Vagina (tissue), 2 donors: ENCODE measurements at regions not wholly inside any gene's neighbourhood (a gene's known extent, or its start where the extent isn't known, plus 50 kb on each side); places are given as distances from the start of the nearest gene placed in this dataset.

ENCODE experiments used
- CTCF ChIP-seq, 3 experiments: fragments of 450-650 bp in 2 of 3; fragments of 200-600 bp in 1 of 3; sonication (generic) in 1 of 3; IDR thresholded peaks; one replicate each; pipeline ENCODE4 v1.5.1; 2017 to 2019; ENCODE audit warnings: antibody characterized with exemption in 3 of 3, mild to moderate bottlenecking in 2 of 3, moderate library complexity in 2 of 3
- POLR2A ChIP-seq, 2 donors: fragments of 450-650 bp; IDR thresholded peaks; one replicate each; pipeline ENCODE4 v1.6.1; 2017; ENCODE audit warnings: antibody characterized with exemption in 2 of 2, mild to moderate bottlenecking in 2 of 2, moderate library complexity in 2 of 2
- POLR2AphosphoS5 ChIP-seq, 2 donors: sonication (generic); formaldehyde crosslinking; IDR thresholded peaks; one replicate each; pipeline ENCODE4 v1.9.0; 2017; ENCODE audit warnings: antibody characterized with exemption in 2 of 2, mild to moderate bottlenecking in 2 of 2, low read depth in 1 of 2; ENCODE audit not compliant: insufficient read depth in 1 of 2

- TF ChIP-seq POLR2AphosphoS5 (IDR thresholded peaks at IDR 0.05; ENCODE audit: insufficient read depth in 1 of 2, low read depth in 1 of 2) (no peak), POLR2A (IDR thresholded peaks at IDR 0.05) (no peak), CTCF (IDR thresholded peaks at IDR 0.05) (no peak)
Measured at GRCh38 chr5:131096774-131097710, 68.0 kb downstream of the HINT1 start.
